Left lung (tissue), 4 donors: ENCODE measurements at regions not wholly inside any gene's neighbourhood (a gene's known extent, or its start where the extent isn't known, plus 50 kb on each side); places are given as distances from the start of the nearest gene placed in this dataset.

Experiments
- ATAC-seq: fragments of 200-7000 bp; cut with Tn5 transposase; one replicate; pipeline ENCODE4 v1.9.1; 2020; ENCODE audit warnings: moderate library complexity
- DNase-seq, 4 donors: peaks; one replicate each; pipeline ENCODE4 v3.0.0-alpha.2; 2013 to 2020
- H3K27ac ChIP-seq, 2 donors: fragments of 200-600 bp; sonication (generic) in 1 of 2; one replicate each; pipeline versions ENCODE4 v1.5.0 to v1.8.0; 2020 to 2021
- H3K27me3 ChIP-seq, 2 donors: fragments of 200-600 bp; sonication (generic) in 1 of 2; one replicate each; pipeline versions ENCODE4 v1.5.0 to v1.8.0; 2020 to 2021
- H3K36me3 ChIP-seq, 2 donors: fragments of 200-600 bp; sonication (generic) in 1 of 2; one replicate each; pipeline versions ENCODE4 v1.5.0 to v1.8.0; 2020 to 2021
- H3K4me1 ChIP-seq, 2 donors: fragments of 200-600 bp; one replicate each; pipeline ENCODE4 v1.8.0; 2021
- H3K4me3 ChIP-seq, 2 donors: fragments of 200-600 bp; sonication (generic) in 1 of 2; one replicate each; pipeline versions ENCODE4 v1.5.0 to v1.8.0; 2020 to 2021; ENCODE audit warnings: mild to moderate bottlenecking in 1 of 2
- H3K9me3 ChIP-seq, 2 donors: fragments of 200-600 bp; sonication (generic) in 1 of 2; one replicate each; pipeline versions ENCODE4 v1.5.0 to v1.8.0; 2020 to 2021
- CTCF ChIP-seq, 2 donors: fragments of 200-600 bp; sonication (generic) in 1 of 2; IDR thresholded peaks; one replicate each; pipeline versions ENCODE4 v1.5.0 to v1.8.0; 2021; ENCODE audit warnings: antibody characterized with exemption in 2 of 2
- intact Hi-C, 2 donors: fragments of 100-400 bp; cut with DNase I; formaldehyde crosslinking; loops; one replicate each; pipeline versions ENCODE4 v1.11.2 to v1.14.2; 2022
- donor health status: DM: no; HTN: yes; CAD: no.
- donor health status: DM: no; HTN: no; CAD: no.

GRCh38 chr12:24302708-24303107 is 353.2 kb upstream of the SOX5 start:
- H3K36me3 ChIP-seq, result no peaks in the 10 kb centered on the region
- no peaks in the 10 kb centered on the region for H3K27me3 ChIP-seq
- DNase-seq (no peak), ATAC-seq (no peak)
- no peak overlapping the region for H3K27ac ChIP-seq
- H3K9me3 ChIP-seq, result no peaks in the 10 kb centered on the region
- intact Hi-C loops, result no loop called here
- H3K4me3 ChIP-seq, result no peak overlapping the region
- no peaks in the 10 kb centered on the region for H3K4me1 ChIP-seq
- TF ChIP-seq CTCF (IDR thresholded peaks at IDR 0.05), result no peak

- Histone ChIP-seq H3K4me1 (no peaks in the 10 kb centered on the region), H3K9me3 (no peaks in the 10 kb centered on the region), H3K27me3 (no peaks in the 10 kb centered on the region), H3K36me3 (no peaks in the 10 kb centered on the region), H3K4me3 (no peak overlapping the region), H3K27ac (no peak overlapping the region)
- TF ChIP-seq CTCF (IDR thresholded peaks at IDR 0.05), result no peak
- DNase-seq (no peak), ATAC-seq (no peak)
- intact Hi-C loops, result no loop called here
Measured at GRCh38 chr12:24297516-24297915, 348.0 kb upstream of the SOX5 start.

GRCh38 chr12:24293549-24293948 is 344.1 kb upstream of the SOX5 start:
- no peak for DNase-seq
- Histone ChIP-seq H3K9me3 (no peaks in the 10 kb centered on the region), H3K27ac (no peak overlapping the region), H3K27me3 (no peaks in the 10 kb centered on the region), H3K4me1 (no peaks in the 10 kb centered on the region), H3K36me3 (no peaks in the 10 kb centered on the region), H3K4me3 (no peak overlapping the region)
- no peak for TF ChIP-seq CTCF (IDR thresholded peaks at IDR 0.05)
- intact Hi-C loops, result no loop called here
- ATAC-seq, result no peak

GRCh38 chr12:24287963-24288362 is 338.5 kb upstream of the SOX5 start:
- no peaks in the 10 kb centered on the region for H3K4me1 ChIP-seq
- intact Hi-C loops, result no loop called here
- H3K27me3 ChIP-seq, result no peaks in the 10 kb centered on the region
- DNase-seq (no peak), ATAC-seq (no peak)
- H3K4me3 ChIP-seq, result no peak overlapping the region
- no peaks in the 10 kb centered on the region for H3K36me3 ChIP-seq
- no peaks in the 10 kb centered on the region for H3K9me3 ChIP-seq
- no peak overlapping the region for H3K27ac ChIP-seq
- no peak for TF ChIP-seq CTCF (IDR thresholded peaks at IDR 0.05)

- Histone ChIP-seq H3K4me3 (no peak overlapping the region), H3K36me3 (no peaks in the 10 kb centered on the region), H3K27me3 (no peaks in the 10 kb centered on the region), H3K27ac (no peak overlapping the region), H3K4me1 (peaks cover 0 to under 1% of the 10 kb centered on the region in 2 donors), H3K9me3 (no peaks in the 10 kb centered on the region)
- no peak for TF ChIP-seq CTCF (IDR thresholded peaks at IDR 0.05)
- intact Hi-C loops, result no loop called here
- ATAC-seq (no peak), DNase-seq (no peak)
Measured at GRCh38 chr12:24285448-24285847, 336.0 kb upstream of the SOX5 start.
